AG08396 (cell line): ENCODE measurements at regions not wholly inside any gene's neighbourhood (a gene's known extent, or its start where the extent isn't known, plus 50 kb on each side); places are given as distances from the start of the nearest gene placed in this dataset.
"Not testable (repeated sequence)": the region's sequence is repeated elsewhere in the genome, so short reads cannot be mapped to it uniquely, and the experiment has no call there.

Experiments
- DNase-seq: peaks from one replicate; pipeline ENCODE4 v3.0.0; 2012; ENCODE audit warnings: low spot score, mixed read lengths

DNA sequence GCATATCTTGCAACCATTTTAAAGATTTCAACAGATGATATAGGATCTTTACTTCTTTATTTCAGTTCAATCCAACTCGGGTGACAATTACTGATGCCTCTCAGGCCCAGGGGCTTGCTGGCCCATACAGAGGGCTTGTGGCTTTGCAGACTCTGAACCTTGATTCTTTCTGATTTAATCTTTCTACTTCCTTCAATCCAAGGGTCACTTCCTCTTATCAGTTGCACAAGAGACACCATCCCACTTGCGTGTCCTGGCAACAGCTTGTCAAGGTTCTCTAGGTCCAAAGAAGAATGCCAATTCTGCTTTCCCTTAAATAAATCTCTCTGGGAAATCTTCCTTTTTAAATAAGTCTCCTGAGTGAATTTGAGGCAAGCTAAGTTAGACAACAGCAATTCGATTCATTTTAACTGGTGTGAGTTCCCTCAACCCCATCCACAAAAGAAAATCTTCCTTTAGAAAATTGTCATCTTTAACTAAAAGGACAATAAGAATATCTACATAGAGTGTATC lies 75.1 kb upstream of the KIF2A start:
- DNase-seq, result not testable (repeated sequence)

DNA sequence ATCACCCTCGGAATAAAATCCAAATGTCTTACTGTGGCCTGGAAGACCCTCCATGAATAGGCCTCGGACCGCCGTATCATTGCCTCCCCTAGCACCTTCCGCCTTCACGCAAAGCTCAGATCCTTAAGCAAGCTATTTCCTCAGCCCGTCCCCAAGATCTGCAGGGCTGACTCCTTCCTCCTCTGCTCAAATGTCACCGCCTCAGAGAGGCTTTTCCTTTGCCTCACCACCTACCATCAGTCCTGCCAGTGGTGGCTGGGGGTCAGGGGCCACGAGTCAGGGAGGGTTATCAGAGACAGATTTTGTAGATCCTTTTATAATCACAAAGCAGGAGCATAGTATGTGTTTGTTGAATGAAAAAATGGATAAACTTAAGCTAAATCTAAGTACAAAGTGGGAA lies 74.4 kb upstream of the KIF2A start:
- no peak for DNase-seq

DNA sequence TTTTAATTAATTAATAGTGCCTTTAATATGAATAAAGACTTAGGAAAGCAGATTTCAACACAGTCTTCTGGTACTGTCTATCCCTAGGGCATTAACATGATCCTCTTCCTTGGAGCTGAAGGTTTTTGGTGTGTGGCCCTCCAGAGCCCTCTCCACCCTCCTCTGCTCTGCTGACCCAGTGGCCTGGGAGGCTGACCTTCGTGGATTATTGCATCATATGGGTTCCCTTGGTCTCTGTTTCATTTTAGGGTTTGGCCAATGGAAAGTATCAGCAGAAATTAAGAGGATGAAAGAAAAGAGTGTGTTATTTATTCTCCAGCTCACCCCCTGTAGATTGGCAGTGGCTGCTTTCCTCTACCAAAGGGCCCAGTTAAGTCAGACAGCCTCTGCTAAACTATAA lies 73.8 kb upstream of the KIF2A start:
- DNase-seq, result not testable (repeated sequence)

DNA sequence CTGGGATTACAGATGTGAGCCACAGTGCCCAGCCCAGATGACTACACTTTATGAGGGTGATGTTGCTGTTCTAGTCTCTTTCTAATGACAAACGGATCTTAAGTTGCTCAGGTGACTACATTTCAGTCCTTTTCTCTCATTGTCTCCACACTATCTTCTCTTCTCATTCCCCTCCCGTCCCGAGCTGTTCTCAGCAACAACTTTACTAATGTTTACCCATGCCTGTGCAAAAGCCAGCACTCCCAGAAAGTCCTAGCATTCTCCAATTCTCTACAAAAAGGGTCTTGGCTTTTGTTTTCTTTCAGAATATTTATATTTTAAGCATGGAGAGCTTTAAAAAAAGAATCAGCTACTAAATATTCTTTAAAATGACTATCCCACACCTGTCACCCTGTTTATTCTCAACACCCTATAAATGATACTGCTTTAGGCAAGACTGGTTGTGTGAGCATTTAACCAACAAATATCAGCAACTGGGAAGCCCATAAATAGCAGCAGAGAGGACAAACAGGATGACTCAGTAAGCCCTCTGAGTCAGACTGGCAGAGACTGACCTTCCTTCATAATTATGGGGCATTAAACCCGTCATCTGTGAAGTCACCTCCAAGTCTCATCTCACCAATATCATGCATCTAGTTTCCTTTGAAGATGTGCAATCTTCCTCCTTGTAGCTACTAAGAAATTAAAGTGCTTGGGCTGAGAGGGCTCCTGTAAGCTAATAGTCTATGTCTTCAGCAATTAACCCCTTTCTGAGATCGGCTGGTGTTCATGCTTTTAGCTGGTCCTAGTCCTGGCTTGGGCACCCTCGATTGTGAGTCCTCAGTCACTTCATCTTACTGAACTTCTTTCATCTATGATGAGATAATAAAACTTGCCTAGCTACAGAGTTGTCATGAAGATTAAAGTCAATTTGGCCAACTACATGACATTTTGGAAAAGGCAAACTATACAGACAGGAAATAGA lies 72.6 kb upstream of the KIF2A start:
- not testable (repeated sequence) for DNase-seq

DNA sequence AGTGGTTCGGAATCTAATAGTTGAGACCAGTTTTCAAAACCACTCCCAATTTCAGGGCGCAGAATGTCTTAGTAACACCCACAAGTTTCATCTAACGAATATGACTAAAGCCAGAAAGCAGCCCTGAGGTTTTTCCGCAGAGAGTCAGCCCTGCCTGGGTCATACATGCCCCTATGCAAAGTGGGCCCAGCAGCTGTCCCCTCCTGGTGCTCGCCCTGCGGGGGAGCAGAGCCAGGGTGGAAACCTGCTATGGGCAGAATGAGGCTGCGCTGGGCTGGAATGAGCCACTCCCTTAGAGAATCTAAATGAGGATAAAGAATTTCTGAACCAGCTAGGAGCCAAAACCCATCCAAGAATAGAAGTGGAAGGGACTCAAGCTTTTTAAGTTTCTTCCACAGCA lies 69.4 kb upstream of the KIF2A start:
- not testable (repeated sequence) for DNase-seq

DNA sequence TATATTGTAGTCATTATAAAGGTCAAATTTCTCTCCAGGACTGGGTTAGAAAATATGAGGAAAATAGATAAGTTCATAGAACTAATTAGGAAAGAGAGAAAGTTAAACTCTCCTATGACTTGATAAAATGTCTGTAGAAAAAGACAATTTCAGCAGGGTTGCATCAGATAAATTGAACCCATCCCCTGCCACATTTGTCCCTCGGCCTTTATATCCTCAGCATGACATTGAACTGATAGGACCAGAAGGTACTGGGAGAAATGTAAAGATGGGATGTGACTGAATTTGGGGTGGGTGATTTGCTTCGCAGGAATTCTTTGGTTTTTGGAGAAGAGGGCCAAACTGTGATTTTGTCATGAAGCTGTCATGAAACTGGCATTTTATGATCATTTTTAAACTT lies 68.1 kb upstream of the KIF2A start:
- not testable (repeated sequence) for DNase-seq

DNA sequence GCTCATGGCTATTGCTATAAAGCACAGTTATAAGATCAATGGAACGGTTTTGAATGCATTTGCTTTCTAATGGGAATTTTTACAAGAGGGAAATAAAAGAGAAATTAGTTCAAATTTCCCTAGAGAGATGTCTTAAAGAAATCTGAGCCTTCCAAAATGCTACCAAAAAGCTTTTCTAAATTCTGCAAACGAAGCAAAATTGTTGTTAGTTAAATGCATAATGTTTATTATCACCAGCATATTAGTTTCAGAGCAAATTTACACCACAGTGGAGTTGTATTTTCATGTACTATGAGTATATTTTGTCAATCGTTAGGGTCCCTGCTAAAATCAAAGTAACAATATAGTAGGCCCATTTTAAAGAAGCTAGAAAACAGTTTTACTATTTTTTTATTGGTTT lies 67.4 kb upstream of the KIF2A start:
- DNase-seq, result not testable (repeated sequence)

DNA sequence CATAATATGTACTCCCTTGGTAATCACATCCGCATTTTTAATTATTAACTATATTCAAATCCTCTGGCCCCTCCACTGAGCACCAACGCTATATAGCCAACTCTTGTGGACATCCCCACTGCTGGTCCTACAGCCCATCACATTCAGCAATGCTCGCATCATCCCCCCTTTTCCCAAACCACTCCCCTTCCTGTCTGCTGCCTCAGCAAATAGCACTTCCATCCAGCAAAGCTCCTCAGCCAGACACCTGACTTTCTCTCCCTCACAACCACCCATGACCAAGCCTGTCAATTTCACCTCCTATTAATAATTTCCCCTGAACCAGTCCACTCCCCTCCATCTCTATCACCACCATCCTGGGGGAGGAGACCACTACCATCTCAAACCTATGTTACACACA lies 65.5 kb upstream of the KIF2A start:
- not testable (repeated sequence) for DNase-seq

DNA sequence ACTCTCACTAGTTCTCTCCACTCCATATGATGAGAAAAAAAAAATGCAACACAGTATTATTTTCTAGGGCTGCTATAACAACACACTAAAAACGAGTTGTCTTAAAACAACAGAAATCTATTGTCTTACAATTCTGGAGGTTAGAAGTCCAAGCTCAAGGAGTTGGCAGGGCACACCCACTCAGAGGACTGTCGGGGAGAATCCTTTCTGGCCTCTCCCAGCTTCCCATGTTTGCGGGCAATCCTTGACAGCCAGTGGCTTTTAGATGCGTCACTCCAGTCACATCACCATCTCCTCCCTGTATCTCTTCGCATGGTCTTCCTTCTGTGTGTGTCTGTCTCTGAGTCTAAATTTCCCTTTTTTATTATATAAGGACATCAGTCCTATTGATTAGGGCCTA lies 64.0 kb upstream of the KIF2A start:
- DNase-seq, result not testable (repeated sequence)

DNA sequence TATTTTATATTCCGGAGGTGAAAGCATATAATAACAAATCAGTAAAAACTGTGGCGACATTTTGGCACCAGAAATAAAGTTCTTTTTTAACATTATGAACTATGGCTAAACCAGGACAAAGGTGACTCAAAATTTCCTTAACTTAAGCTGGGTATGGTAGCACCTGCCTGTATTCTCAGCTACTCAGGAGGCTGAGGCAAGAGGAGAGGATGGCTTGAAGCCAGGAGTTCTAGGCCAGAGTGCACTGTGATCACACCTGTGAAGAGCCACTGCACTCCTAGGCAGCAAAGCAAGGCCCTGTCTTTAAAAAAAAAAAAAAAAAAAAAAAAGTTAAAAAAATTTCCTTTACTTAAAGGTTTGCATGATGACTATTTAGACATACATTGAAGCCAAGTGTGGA lies 63.0 kb upstream of the KIF2A start:
- not testable (repeated sequence) for DNase-seq

DNA sequence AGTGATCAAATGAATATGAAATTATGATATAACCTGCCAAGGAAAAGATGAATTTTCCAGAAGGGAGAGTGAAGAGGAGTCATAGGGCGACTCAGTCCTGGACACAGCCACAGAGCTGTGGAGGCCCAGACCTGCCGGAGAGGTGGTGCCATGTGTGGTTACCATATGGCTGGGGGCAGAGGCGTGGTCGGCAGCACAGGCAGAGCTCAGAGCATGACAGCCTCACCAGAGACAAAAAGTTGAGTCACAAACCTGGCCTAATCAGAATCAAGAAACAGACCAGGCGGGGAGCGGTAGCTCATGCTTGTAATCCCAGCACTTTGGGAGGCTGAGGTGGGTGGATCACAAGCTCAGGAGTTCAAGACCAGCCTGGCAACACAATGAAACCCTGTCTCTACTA lies 57.8 kb upstream of the KIF2A start:
- not testable (repeated sequence) for DNase-seq

DNA sequence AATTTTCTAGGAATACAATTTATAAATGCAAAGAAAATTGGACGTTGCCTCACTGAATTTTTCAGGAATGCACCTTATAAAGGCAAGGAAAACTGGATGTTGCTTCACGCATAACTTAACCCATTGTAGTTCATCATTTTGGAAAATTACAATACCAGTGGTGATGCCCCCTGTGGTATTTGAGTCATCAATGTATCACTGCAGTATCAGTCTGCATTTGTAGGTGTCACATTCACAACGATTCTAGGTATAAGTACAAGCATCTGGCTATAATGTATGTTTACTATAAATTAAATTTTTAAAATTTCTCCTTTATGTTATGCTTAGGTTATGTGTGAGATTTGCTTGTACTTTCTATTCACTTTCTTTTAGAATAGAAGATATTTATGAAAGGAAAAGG lies 55.9 kb upstream of the KIF2A start:
- DNase-seq, result not testable (repeated sequence)

DNA sequence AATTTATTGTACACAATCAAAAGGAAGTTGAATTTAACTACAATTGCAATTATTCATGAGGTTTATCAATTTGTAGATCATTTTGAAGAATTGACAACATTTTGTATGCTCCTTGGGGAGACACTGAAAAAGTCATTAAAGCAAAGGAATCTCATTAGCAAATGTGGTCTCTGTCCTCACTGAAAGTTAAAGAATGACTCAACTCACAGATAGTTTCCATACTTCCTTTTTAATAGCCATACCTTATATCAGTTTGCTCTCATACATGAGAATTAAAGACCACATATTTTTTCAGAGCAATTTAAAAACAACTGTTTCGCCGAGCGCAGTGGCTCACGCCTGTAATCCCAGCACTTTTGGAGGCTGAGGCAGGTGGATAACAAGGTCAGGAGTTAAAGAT lies 55.1 kb upstream of the KIF2A start:
- not testable (repeated sequence) for DNase-seq

DNA sequence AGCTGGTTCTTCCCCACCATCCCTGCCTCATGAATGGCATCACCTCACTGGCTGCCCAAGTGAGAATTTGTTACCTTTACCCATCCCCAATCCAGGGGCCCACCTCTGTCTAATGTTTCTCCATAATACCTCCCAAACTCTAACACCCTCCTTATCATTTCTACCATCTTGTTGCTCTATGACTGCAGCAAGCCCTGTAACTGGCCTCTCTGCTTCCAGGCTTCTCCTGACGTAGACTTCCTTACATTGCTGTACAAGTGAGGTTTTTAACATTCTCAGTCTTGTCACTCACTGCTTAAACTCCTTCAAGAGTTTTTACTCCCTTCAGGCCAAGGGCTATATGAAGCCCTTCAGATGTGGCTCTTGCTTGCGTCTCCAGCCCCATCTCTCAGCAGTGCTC lies 53.5 kb upstream of the KIF2A start:
- DNase-seq, result not testable (repeated sequence)

DNA sequence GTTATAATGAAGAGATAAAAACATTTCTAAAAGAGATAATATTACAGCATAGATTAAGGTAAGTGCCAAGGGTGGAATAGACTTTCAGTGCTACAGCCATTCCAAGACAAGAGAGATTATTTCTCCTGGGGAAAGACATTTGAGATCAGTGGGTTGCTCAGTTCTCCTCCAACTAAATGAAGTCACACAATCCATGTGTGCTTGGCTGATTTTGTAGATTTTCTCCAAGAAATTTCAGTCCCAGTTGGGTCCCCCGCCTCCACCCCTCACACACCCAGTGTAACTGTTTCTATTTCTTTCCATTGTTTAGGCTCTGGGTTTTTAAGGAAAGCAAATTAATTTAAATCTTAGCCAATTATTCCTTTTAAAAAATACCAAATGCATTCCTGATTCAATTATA lies 50.5 kb upstream of the KIF2A start:
- not testable (repeated sequence) for DNase-seq

DNA sequence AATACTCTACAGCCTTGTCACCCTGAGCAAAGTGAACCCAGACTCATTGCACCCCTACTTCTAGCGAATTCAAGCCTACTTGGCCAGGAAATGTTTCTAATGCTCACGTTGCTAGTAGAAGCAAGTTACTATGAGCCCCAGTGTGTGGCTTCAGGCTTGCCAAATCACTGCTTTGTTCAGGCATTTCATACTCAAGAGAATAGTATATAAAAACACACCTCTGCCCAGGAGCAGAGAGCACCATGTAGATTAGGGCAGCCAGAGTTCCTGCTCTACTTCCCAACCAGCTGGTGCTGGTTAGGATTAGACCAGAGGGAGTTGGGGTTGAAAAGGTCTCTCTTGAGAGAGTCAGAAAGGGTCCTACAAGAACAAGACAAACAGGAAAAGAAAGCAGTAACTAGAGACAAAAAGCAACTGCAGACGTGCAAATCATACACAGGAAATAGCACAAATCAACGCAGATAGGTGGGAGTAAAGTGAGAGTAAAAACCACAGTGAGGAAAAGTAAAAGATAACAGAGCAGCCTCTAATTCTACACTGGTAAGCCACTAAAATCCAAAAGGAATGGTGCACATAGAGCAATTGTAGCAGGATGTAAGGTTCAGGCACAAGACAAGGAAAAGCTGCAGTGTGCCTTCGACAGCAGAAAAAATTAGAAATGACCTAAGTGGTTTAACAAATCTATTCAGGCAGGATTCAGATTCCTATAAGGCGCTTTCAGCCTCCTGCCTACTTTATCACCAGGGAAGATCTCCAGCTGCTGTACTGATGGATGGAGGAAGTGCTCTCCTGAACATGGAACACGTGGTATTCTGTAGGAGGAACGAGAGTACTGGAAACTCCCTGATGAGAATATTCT lies 49.6 kb upstream of the KIF2A start:
- DNase-seq, result no peak
